Prostate gland (tissue), 2 donors: ENCODE measurements at regions not wholly inside any gene's neighbourhood (a gene's known extent, or its start where the extent isn't known, plus 50 kb on each side); places are given as distances from the start of the nearest gene placed in this dataset.

ENCODE experiments used
- DNase-seq: peaks from one replicate; pipeline ENCODE4 v3.0.0-alpha.2; 2019; ENCODE audit warnings: low spot score
- H3K27ac ChIP-seq, 2 donors: fragments of 200-600 bp; sonication (generic); 2 replicates each; pipeline ENCODE4 v1.5.1; 2017 to 2019
- H3K27me3 ChIP-seq: fragments of 200-600 bp; sonication (generic); replicated peaks from 2 replicates; pipeline ENCODE4 v1.5.1; 2019; ENCODE audit not compliant: insufficient read depth
- H3K36me3 ChIP-seq, 2 donors: fragments of 200-600 bp; sonication (generic); 1 replicate in 1 of 2; 2 replicates in 1 of 2; pipeline versions ENCODE4 v1.5.1 to v1.8.1; 2017 to 2019
- H3K4me1 ChIP-seq: fragments of 200-600 bp; sonication (generic); replicated peaks from 2 replicates; pipeline ENCODE4 v1.5.1; 2019
- H3K4me3 ChIP-seq, 2 donors: fragments of 200-600 bp; sonication (generic); 2 replicates each; pipeline ENCODE4 v1.5.1; 2017 to 2019
- H3K9me3 ChIP-seq: fragments of 200-600 bp; sonication (generic); 2 replicates; pipeline ENCODE4 v1.5.1; 2017
- CTCF ChIP-seq, 4 experiments: fragments of 200-600 bp in 2 of 4; fragments of 450-650 bp in 2 of 4; sonication (generic) in 2 of 4; IDR thresholded peaks; 1 replicate in 3 of 4; 2 replicates in 1 of 4; pipeline ENCODE4 v1.5.1; 2016 to 2019; ENCODE audit warnings: antibody characterized with exemption in 4 of 4, mild to moderate bottlenecking in 2 of 4, moderate library complexity in 2 of 4
- POLR2A ChIP-seq: fragments of 450-650 bp; IDR thresholded peaks from one replicate; pipeline ENCODE4 v1.6.1; 2016; ENCODE audit warnings: antibody characterized with exemption, mild to moderate bottlenecking
- POLR2AphosphoS5 ChIP-seq: sonication (generic); formaldehyde crosslinking; IDR thresholded peaks from one replicate; pipeline ENCODE4 v1.6.1; 2017; ENCODE audit warnings: antibody characterized with exemption
- WGBS: methylation state at CpG from one replicate; pipeline ENCODE4 v1.1.5; 2018; 5-methylcytosine and 5-hydroxymethylcytosine counted together
- intact Hi-C: fragments of 100-400 bp; cut with DNase I; formaldehyde crosslinking; loops from one replicate; pipeline ENCODE4 v1.14.2; 2022

- H3K9me3 ChIP-seq: no peaks in the 10 kb centered on the region
- DNase-seq: no peak
- H3K36me3 ChIP-seq: no peaks in the 10 kb centered on the region
- H3K27ac ChIP-seq: no peak overlapping the region
- H3K4me3 ChIP-seq: no peak overlapping the region
- H3K27me3 ChIP-seq: no peaks in the 10 kb centered on the region
- TF ChIP-seq CTCF (IDR thresholded peaks at IDR 0.05): no peak
- no peak for TF ChIP-seq POLR2A
- TF ChIP-seq POLR2AphosphoS5: no peak
- no peaks in the 10 kb centered on the region for H3K4me1 ChIP-seq
- intact Hi-C loops: no loop called here
- 82% methylated on average over 2 of the region's 2 CpGs for WGBS
Observed at GRCh38 chr17:14752011-14752410, 451.1 kb downstream of the HS3ST3B1 start.

DNA sequence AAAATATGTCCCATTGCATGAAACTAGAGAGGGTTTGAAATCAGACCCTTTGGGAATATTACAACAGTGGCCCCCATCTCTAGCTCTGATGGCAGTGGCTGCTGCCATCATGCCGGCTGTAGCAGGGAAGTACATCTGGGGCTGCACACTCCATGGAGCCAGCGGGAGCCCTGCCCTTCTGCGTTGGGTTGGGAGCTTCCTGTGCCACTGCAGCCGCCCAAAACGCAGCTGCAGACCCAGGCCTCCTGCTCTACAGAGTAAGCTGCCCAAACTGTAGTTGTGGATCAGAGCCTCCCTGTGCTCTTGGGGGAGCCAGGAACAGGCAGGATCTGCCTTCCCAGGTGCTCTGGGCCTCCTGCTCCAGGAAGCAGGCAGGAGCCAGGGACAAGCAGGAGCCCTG is 450.0 kb downstream of the HS3ST3B1 start:
- Histone ChIP-seq H3K27ac (no peak overlapping the region), H3K27me3 (no peaks in the 10 kb centered on the region), H3K4me3 (no peak overlapping the region), H3K9me3 (no peaks in the 10 kb centered on the region), H3K4me1 (no peaks in the 10 kb centered on the region), H3K36me3 (no peaks in the 10 kb centered on the region)
- DNase-seq: no peak
- WGBS: 96% methylated on average over 3 of the region's 5 CpGs
- no peak for TF ChIP-seq POLR2A
- no peak for TF ChIP-seq POLR2AphosphoS5
- TF ChIP-seq CTCF (IDR thresholded peaks at IDR 0.05): no peak
- intact Hi-C loops: no loop called here

- 95% methylated on average over 4 of the region's 4 CpGs for WGBS
- H3K9me3 ChIP-seq: no peaks in the 10 kb centered on the region
- TF ChIP-seq CTCF (IDR thresholded peaks at IDR 0.05) (no peak), POLR2AphosphoS5 (no peak), POLR2A (no peak)
- no peaks in the 10 kb centered on the region for H3K4me1 ChIP-seq
- H3K27ac ChIP-seq: no peak overlapping the region
- DNase-seq: no peak
- no peak overlapping the region for H3K4me3 ChIP-seq
- intact Hi-C loops: no loop called here
- no peaks in the 10 kb centered on the region for H3K27me3 ChIP-seq
- H3K36me3 ChIP-seq: no peaks in the 10 kb centered on the region
Observed at GRCh38 chr17:14749269-14749668, 448.4 kb downstream of the HS3ST3B1 start.

GRCh38 chr17:14748036-14748710 is 447.3 kb downstream of the HS3ST3B1 start:
- Histone ChIP-seq H3K9me3 (no peaks in the 10 kb centered on the region), H3K36me3 (no peaks in the 10 kb centered on the region), H3K27ac (no peak overlapping the region), H3K27me3 (no peaks in the 10 kb centered on the region), H3K4me3 (no peak overlapping the region), H3K4me1 (no peaks in the 10 kb centered on the region)
- 95% methylated on average over 12 of the region's 12 CpGs for WGBS
- intact Hi-C loops: no loop called here
- DNase-seq: no peak
- TF ChIP-seq POLR2AphosphoS5 (no peak), POLR2A (no peak), CTCF (IDR thresholded peaks at IDR 0.05) (no peak)

DNA sequence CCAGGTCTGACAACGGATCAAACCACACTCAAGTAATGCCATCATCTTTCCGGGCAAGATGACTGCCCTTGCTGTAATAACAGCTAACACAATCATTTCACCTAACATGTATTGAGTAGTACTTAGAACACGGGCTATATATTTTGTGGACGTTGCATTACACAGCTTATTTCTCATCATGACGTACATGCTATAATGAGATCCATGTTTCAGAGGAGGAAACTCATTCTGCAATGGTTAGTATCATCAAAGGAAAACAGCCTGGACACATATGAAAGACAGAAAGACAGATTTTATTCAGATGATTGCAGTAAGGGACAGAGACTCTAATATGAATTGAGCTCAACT is 446.7 kb downstream of the HS3ST3B1 start:
- no peaks in the 10 kb centered on the region for H3K4me1 ChIP-seq
- intact Hi-C loops: no loop called here
- no peaks in the 10 kb centered on the region for H3K9me3 ChIP-seq
- H3K36me3 ChIP-seq: no peaks in the 10 kb centered on the region
- H3K27me3 ChIP-seq: no peaks in the 10 kb centered on the region
- TF ChIP-seq POLR2AphosphoS5: no peak
- TF ChIP-seq CTCF (IDR thresholded peaks at IDR 0.05): no peak
- TF ChIP-seq POLR2A: no peak
- H3K4me3 ChIP-seq: no peak overlapping the region
- no peak overlapping the region for H3K27ac ChIP-seq
- no peak for DNase-seq
- WGBS: 85% methylated on average over 5 of the region's 5 CpGs
